Heart left ventricle (tissue), 16 donors: ENCODE measurements at regions not wholly inside any gene's neighbourhood (a gene's known extent, or its start where the extent isn't known, plus 50 kb on each side); places are given as distances from the start of the nearest gene placed in this dataset.

ENCODE experiments used
- ATAC-seq, 4 donors: fragments of 200-7000 bp; cut with Tn5 transposase; one replicate each; pipeline ENCODE4 v1.9.1; 2020 to 2022; ENCODE audit warnings: moderate library complexity in 4 of 4, mild to moderate bottlenecking in 3 of 4, moderate number of reproducible peaks in 1 of 4
- DNase-seq, 5 donors: peaks; one replicate each; pipeline ENCODE4 v3.0.0-alpha.2; 2020
- H3K27ac ChIP-seq, 12 donors: fragments of 200-600 bp; sonication (generic) in 4 of 12; one replicate each; pipeline versions ENCODE4 v1.5.0 to v1.8.0; 2016 to 2022; ENCODE audit warnings: mild to moderate bottlenecking in 2 of 12
- H3K27me3 ChIP-seq, 9 donors: fragments of 200-600 bp; sonication (generic) in 2 of 9; one replicate each; pipeline versions ENCODE4 v1.5.1 to v1.8.0; 2016 to 2022; ENCODE audit warnings: mild to moderate bottlenecking in 3 of 9
- H3K36me3 ChIP-seq, 9 donors: fragments of 200-600 bp; sonication (generic) in 2 of 9; one replicate each; pipeline versions ENCODE4 v1.5.0 to v1.8.0; 2018 to 2022; ENCODE audit warnings: mild to moderate bottlenecking in 2 of 9
- H3K4me1 ChIP-seq, 12 donors: fragments of 200-600 bp; sonication (generic) in 4 of 12; one replicate each; pipeline versions ENCODE4 v1.5.0 to v1.8.0; 2016 to 2022; ENCODE audit warnings: mild to moderate bottlenecking in 3 of 12
- H3K4me3 ChIP-seq, 12 donors: fragments of 200-600 bp; sonication (generic) in 4 of 12; one replicate each; pipeline versions ENCODE4 v1.5.0 to v1.8.0; 2017 to 2022; ENCODE audit warnings: mild to moderate bottlenecking in 9 of 12, moderate library complexity in 4 of 12
- H3K9me3 ChIP-seq, 12 donors: fragments of 200-600 bp; sonication (generic) in 4 of 12; one replicate each; pipeline versions ENCODE4 v1.5.0 to v1.8.0; 2016 to 2022; ENCODE audit warnings: mild to moderate bottlenecking in 1 of 12
- CTCF ChIP-seq, 12 donors: fragments of 200-600 bp; sonication (generic) in 4 of 12; IDR thresholded peaks; one replicate each; pipeline versions ENCODE4 v1.5.0 to v1.8.0; 2018 to 2022; ENCODE audit warnings: antibody characterized with exemption in 12 of 12, mild to moderate bottlenecking in 5 of 12
- POLR2A ChIP-seq, 2 donors: fragments of 450-650 bp; IDR thresholded peaks; one replicate each; pipeline ENCODE4 v1.6.1; 2017; ENCODE audit warnings: antibody characterized with exemption in 2 of 2, mild to moderate bottlenecking in 2 of 2, moderate library complexity in 2 of 2
- WGBS, 4 donors: extraction: QIAGEN DNeasy Blood & Tissue Kit in 2 of 4; methylation state at CpG; one replicate each; pipeline versions ENCODE4 v1.1.5 to v1.1.7; 2013 to 2018; 5-methylcytosine and 5-hydroxymethylcytosine counted together
- intact Hi-C, 10 donors: fragments of 100-400 bp; cut with DNase I; formaldehyde crosslinking; loops; one replicate each; pipeline versions ENCODE4 v1.11.1 to v1.14.2; 2022
- donor health status: ischemic (EF 13 %, LVEDD 7.1; RV severe dilation, severe dysfunction).
- donor health status: healthy with polysubstance abuse.
- donor health status: DM: no; HTN: yes; CAD: no.
- donor health status: DM: no; HTN: no; CAD: no.
- donor health status: ischemic (EF 25% LVEDD 6.9; RV normal size, moderate dysfunction).
- donor health status: ischemic (EF 25% LVEDD 5.7; RV mildly dilated, moderate dysfunction).
- donor health status: healthy.
- donor health status: DM: yes; HTN: yes; CAD: no.
- donor health status: ischemic (EF 35%, LVEDD 5.7; RV mildly dilated, moderate dysfunction).
- donor health status: nonischemic (EF 11% LVEDD 7.7; RV severe dilation, severe dysfunction).
- donor health status: DM: yes; HTN: yes; CAD: no.
- donor health status: PGD.
- donor health status: ischemic (EF 29% LVEDD 5.4; RV normal size, mild dysfunction).
- donor health status: nonischemic (EF 23%, LVEDD 6.1; RV moderate dilation, normal function).

- intact Hi-C loops: no loop called here
- Histone ChIP-seq H3K36me3 (no peaks in the 10 kb centered on the region), H3K4me1 (no peaks in the 10 kb centered on the region), H3K9me3 (no peaks in the 10 kb centered on the region), H3K4me3 (no peak overlapping the region), H3K27me3 (no peaks in the 10 kb centered on the region), H3K27ac (no peak overlapping the region)
- ATAC-seq: no peak
- no peak for DNase-seq
- TF ChIP-seq POLR2A (IDR thresholded peaks at IDR 0.05): no peak
- TF ChIP-seq CTCF (IDR thresholded peaks at IDR 0.05): no peak
Observed at GRCh38 chr5:110323832-110324231, 402.6 kb downstream of the TMEM232 start.

GRCh38 chr5:110324876-110325275, 401.6 kb downstream of the TMEM232 start:
- Histone ChIP-seq H3K4me3 (no peak overlapping the region), H3K9me3 (no peaks in the 10 kb centered on the region), H3K36me3 (no peaks in the 10 kb centered on the region), H3K4me1 (no peaks in the 10 kb centered on the region), H3K27ac (no peak overlapping the region), H3K27me3 (no peaks in the 10 kb centered on the region)
- no peak for TF ChIP-seq CTCF (IDR thresholded peaks at IDR 0.05)
- no peak for TF ChIP-seq POLR2A (IDR thresholded peaks at IDR 0.05)
- no peak for ATAC-seq
- DNase-seq: no peak
- 56 to 83% (median 79%) methylated on average over 1 of the region's 1 CpG for WGBS, 4 donors
- intact Hi-C loops: no loop called here

GRCh38 chr5:110329955-110330525, 396.4 kb downstream of the TMEM232 start:
- H3K27ac ChIP-seq: no peak overlapping the region

GRCh38 chr5:110333384-110333783, 393.1 kb downstream of the TMEM232 start:
- H3K27ac ChIP-seq: no peak overlapping the region
- no peaks in the 10 kb centered on the region for H3K4me1 ChIP-seq
- DNase-seq (no peak), ATAC-seq (no peak)
- intact Hi-C loops: no loop called here
- H3K9me3 ChIP-seq: no peaks in the 10 kb centered on the region
- H3K36me3 ChIP-seq: no peaks in the 10 kb centered on the region
- H3K4me3 ChIP-seq: no peak overlapping the region
- TF ChIP-seq POLR2A (IDR thresholded peaks at IDR 0.05) (no peak), CTCF (IDR thresholded peaks at IDR 0.05) (no peak)
- H3K27me3 ChIP-seq: no peaks in the 10 kb centered on the region
- 42 to 49% (median 45%) methylated on average over 4 of the region's 4 CpGs for WGBS, 4 donors

More at GRCh38 chr5:110329955-110330525, 396.4 kb downstream of the TMEM232 start:
- no peak overlapping the region for H3K4me3 ChIP-seq
- H3K9me3 ChIP-seq: no peaks in the 10 kb centered on the region
- DNase-seq (no peak), ATAC-seq (no peak)
- 53 to 69% (median 56%) methylated on average over 5 of the region's 5 CpGs for WGBS, 4 donors
- no peaks in the 10 kb centered on the region for H3K4me1 ChIP-seq
- intact Hi-C loops: no loop called here
- TF ChIP-seq POLR2A (IDR thresholded peaks at IDR 0.05) (no peak), CTCF (IDR thresholded peaks at IDR 0.05) (no peak)
- no peaks in the 10 kb centered on the region for H3K36me3 ChIP-seq
- no peaks in the 10 kb centered on the region for H3K27me3 ChIP-seq
